Kidney epithelial cell (primary cell): ENCODE measurements at regions not wholly inside any gene's neighbourhood (a gene's known extent, or its start where the extent isn't known, plus 50 kb on each side); places are given as distances from the start of the nearest gene placed in this dataset.

Experiments used
- DNase-seq: peaks from one replicate; pipeline ENCODE4 v3.0.0-alpha.2; 2010; ENCODE audit warnings: low read depth
- H3K27me3 ChIP-seq: 2 replicates; pipeline ENCODE4 v1.6.0; 2011; ENCODE audit warnings: low read length; ENCODE audit not compliant: control insufficient read depth, insufficient read depth
- H3K36me3 ChIP-seq: 2 replicates; pipeline ENCODE4 v1.5.1; 2011; ENCODE audit warnings: low read length; ENCODE audit not compliant: control insufficient read depth, insufficient read depth
- H3K4me3 ChIP-seq: 2 replicates; pipeline ENCODE4 v1.5.1; 2011; ENCODE audit warnings: low read depth, mild to moderate bottlenecking, control low read depth, low read length
- CTCF ChIP-seq: IDR thresholded peaks from 2 replicates; pipeline ENCODE4 v1.5.1; 2011; ENCODE audit warnings: mild to moderate bottlenecking, moderate library complexity, low read length, control low read depth, inconsistent platforms; ENCODE audit not compliant: insufficient read depth, poor library complexity, severe bottlenecking

DNA sequence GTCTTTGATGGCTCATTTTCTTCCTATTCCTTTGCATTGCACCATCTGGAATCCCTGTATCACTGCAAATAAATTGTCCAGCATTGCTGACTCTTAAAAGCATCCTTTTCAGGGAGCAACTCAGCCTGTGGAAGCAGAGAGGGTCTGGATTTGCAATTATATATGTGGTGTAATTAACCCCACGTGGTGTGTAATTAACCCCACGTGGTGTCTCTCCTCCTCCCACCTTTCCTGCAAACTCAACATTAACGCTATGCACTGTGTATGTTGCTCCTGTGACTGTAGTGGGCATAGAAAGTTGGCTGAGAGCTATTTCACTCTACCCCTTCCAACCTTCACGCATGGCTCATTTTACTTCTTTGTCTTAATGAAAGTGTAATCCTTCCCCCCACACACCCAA lies 689.0 kb upstream of the COBL start:
- Histone ChIP-seq H3K27me3 (no peaks in the 10 kb centered on the region), H3K4me3 (no peak overlapping the region), H3K36me3 (no peaks in the 10 kb centered on the region)
- TF ChIP-seq CTCF: no peak
- DNase-seq: no peak

- Histone ChIP-seq H3K4me3 (no peak overlapping the region), H3K36me3 (no peaks in the 10 kb centered on the region), H3K27me3 (no peaks in the 10 kb centered on the region)
- TF ChIP-seq CTCF: no peak
- no peak for DNase-seq
These were observed 679.1 kb upstream of the COBL start for GRCh38 chr7:51995596-51996179.

DNA sequence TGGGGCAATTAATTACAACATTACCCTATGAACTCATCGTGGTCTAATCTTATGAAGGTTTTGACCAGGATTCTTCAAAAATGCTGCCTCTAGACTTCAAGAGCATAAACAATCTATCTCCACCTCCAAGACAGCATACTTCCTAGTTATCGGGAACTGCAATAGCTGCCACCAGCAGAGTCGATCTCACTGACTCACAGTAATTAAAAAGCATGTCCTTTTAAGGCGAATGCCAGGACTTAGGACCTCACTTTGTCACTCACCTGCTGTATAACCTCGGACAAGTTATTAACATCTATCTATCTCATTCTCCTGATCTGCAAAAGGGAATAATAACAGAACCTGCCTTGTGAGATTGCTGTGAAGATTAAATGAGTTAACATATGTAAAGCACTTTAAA lies 666.0 kb upstream of the COBL start:
- DNase-seq: no peak
- no peaks in the 10 kb centered on the region for H3K36me3 ChIP-seq

GRCh38 chr7:51980812-51981211 lies 664.2 kb upstream of the COBL start:
- Histone ChIP-seq H3K27me3 (no peaks in the 10 kb centered on the region), H3K4me3 (no peak overlapping the region), H3K36me3 (no peaks in the 10 kb centered on the region)
- no peak for DNase-seq
- no peak for TF ChIP-seq CTCF

More for the DNA sequence above, 666.0 kb upstream of the COBL start:
- Histone ChIP-seq H3K4me3 (no peak overlapping the region), H3K27me3 (no peaks in the 10 kb centered on the region)
- TF ChIP-seq CTCF: no peak

GRCh38 chr7:51980313-51980712 lies 663.7 kb upstream of the COBL start:
- no peak overlapping the region for H3K4me3 ChIP-seq
- no peak for TF ChIP-seq CTCF
- no peaks in the 10 kb centered on the region for H3K36me3 ChIP-seq
- DNase-seq: no peak
- no peaks in the 10 kb centered on the region for H3K27me3 ChIP-seq

- no peaks in the 10 kb centered on the region for H3K27me3 ChIP-seq
- TF ChIP-seq CTCF: no peak
- DNase-seq: no peak
- no peak overlapping the region for H3K4me3 ChIP-seq
- H3K36me3 ChIP-seq: no peaks in the 10 kb centered on the region
These were observed 661.3 kb upstream of the COBL start for GRCh38 chr7:51977913-51978312.
